H9 (cell line): ENCODE measurements at regions not wholly inside any gene's neighbourhood (a gene's known extent, or its start where the extent isn't known, plus 50 kb on each side); places are given as distances from the start of the nearest gene placed in this dataset.

Experiments
- DNase-seq: peaks from one replicate; pipeline ENCODE4 v3.0.0-alpha.2; 2017
- H2AFZ ChIP-seq: one replicate; pipeline ENCODE4 v1.6.1; 2013; ENCODE audit warnings: mild to moderate bottlenecking, low read length, control low read depth, moderate library complexity
- H2AK5ac ChIP-seq: 2 replicates; pipeline ENCODE4 v1.6.1; 2013; ENCODE audit warnings: low read length, control low read depth, mixed read lengths; ENCODE audit not compliant: insufficient read length
- H2BK120ac ChIP-seq: one replicate; pipeline ENCODE4 v1.6.1; 2013; ENCODE audit warnings: low read depth, mild to moderate bottlenecking, low read length, control low read depth, inconsistent platforms; ENCODE audit not compliant: poor library complexity, severe bottlenecking
- H2BK12ac ChIP-seq: 2 replicates; pipeline ENCODE4 v1.6.1; 2013; ENCODE audit warnings: low read length, control low read depth, mixed read lengths, low read depth; ENCODE audit not compliant: insufficient read length
- H2BK15ac ChIP-seq: 2 replicates; pipeline ENCODE4 v1.6.1; 2013; ENCODE audit warnings: low read depth, low read length, control low read depth
- H2BK20ac ChIP-seq: one replicate; pipeline ENCODE4 v1.6.1; 2013; ENCODE audit warnings: low read depth, mild to moderate bottlenecking, low read length, control low read depth, inconsistent platforms; ENCODE audit not compliant: poor library complexity, severe bottlenecking
- H2BK5ac ChIP-seq: 2 replicates; pipeline ENCODE4 v1.6.1; 2013; ENCODE audit warnings: low read length, control low read depth, mixed read lengths; ENCODE audit not compliant: insufficient read length
- H3K14ac ChIP-seq: 2 replicates; pipeline ENCODE4 v1.6.1; 2013; ENCODE audit warnings: low read length, control low read depth; ENCODE audit not compliant: insufficient read depth
- H3K18ac ChIP-seq: 2 replicates; pipeline ENCODE4 v1.6.1; 2013; ENCODE audit warnings: low read depth, mild to moderate bottlenecking, mixed read lengths, low read length, control low read depth; ENCODE audit not compliant: insufficient read length
- H3K23ac ChIP-seq: 2 replicates; pipeline ENCODE4 v1.6.1; 2013; ENCODE audit warnings: low read length, control low read depth, mixed read lengths, low read depth; ENCODE audit not compliant: insufficient read length
- H3K23me2 ChIP-seq: 2 replicates; pipeline ENCODE4 v1.6.1; 2013; ENCODE audit warnings: low read depth, mild to moderate bottlenecking, mixed read lengths, low read length, control low read depth; ENCODE audit not compliant: insufficient read length, poor library complexity, severe bottlenecking
- H3K27ac ChIP-seq: 2 replicates; pipeline ENCODE4 v1.5.1; 2013; ENCODE audit warnings: low read length, control low read depth, mixed read lengths, low read depth; ENCODE audit not compliant: insufficient read length
- H3K27me3 ChIP-seq: 2 replicates; pipeline ENCODE4 v1.6.1; 2013; ENCODE audit warnings: low read length, control low read depth, inconsistent platforms; ENCODE audit not compliant: insufficient read depth
- H3K4ac ChIP-seq: 2 replicates; pipeline ENCODE4 v1.6.1; 2013; ENCODE audit warnings: low read depth, mild to moderate bottlenecking, control low read depth, inconsistent platforms, low read length, moderate library complexity
- H3K4me1 ChIP-seq: 2 replicates; pipeline ENCODE4 v1.6.1; 2013; ENCODE audit warnings: low read length, control low read depth, inconsistent platforms; ENCODE audit not compliant: insufficient read depth
- H3K4me2 ChIP-seq: 2 replicates; pipeline ENCODE4 v1.6.1; 2013; ENCODE audit warnings: low read length, control low read depth, mixed read lengths; ENCODE audit not compliant: insufficient read length, insufficient read depth
- H3K56ac ChIP-seq: 2 replicates; pipeline ENCODE4 v1.6.1; 2013; ENCODE audit warnings: low read depth, mild to moderate bottlenecking, mixed read lengths, low read length, control low read depth; ENCODE audit not compliant: insufficient read length
- H3K79me1 ChIP-seq: 2 replicates; pipeline ENCODE4 v1.6.1; 2013; ENCODE audit warnings: low read depth, mild to moderate bottlenecking, moderate library complexity, low read length, control low read depth, inconsistent platforms; ENCODE audit not compliant: insufficient read depth, poor library complexity, severe bottlenecking
- H3K79me2 ChIP-seq: 2 replicates; pipeline ENCODE4 v1.6.1; 2013; ENCODE audit warnings: low read length, control low read depth, inconsistent platforms; ENCODE audit not compliant: insufficient read depth
- H3K9ac ChIP-seq: 2 replicates; pipeline ENCODE4 v1.6.1; 2013; ENCODE audit warnings: low read length, control low read depth, mixed read lengths; ENCODE audit not compliant: insufficient read length; ENCODE audit errors: extremely low read depth
- H3K9me3 ChIP-seq: one replicate; pipeline ENCODE4 v1.6.1; 2013; ENCODE audit warnings: low read depth, low read length, inconsistent platforms; ENCODE audit not compliant: control insufficient read depth
- H3T11ph ChIP-seq: one replicate; pipeline ENCODE4 v1.6.1; 2013; ENCODE audit warnings: mild to moderate bottlenecking, low read length, control low read depth, inconsistent platforms
- H4K20me1 ChIP-seq: one replicate; pipeline ENCODE4 v1.6.1; 2013; ENCODE audit not compliant: control insufficient read depth, insufficient read length, insufficient read depth
- H4K5ac ChIP-seq: 2 replicates; pipeline ENCODE4 v1.6.1; 2013; ENCODE audit warnings: low read depth, mild to moderate bottlenecking, mixed read lengths, low read length, control low read depth; ENCODE audit not compliant: insufficient read length
- H4K8ac ChIP-seq: replicated peaks from 2 replicates; pipeline ENCODE4 v1.6.1; 2013; ENCODE audit warnings: low read length, control low read depth, mixed read lengths, low read depth; ENCODE audit not compliant: insufficient read length
- H4K91ac ChIP-seq: 2 replicates; pipeline ENCODE4 v1.6.1; 2013; ENCODE audit warnings: low read depth, mild to moderate bottlenecking, moderate library complexity, mixed read lengths, low read length, control low read depth; ENCODE audit not compliant: insufficient read length
- H3K27ac Mint-ChIP-seq, 3 experiments: 2 replicates in 2 of 3; 3 replicates in 1 of 3; pipeline ENCODE4 v1.8.0; 2020 to 2021; ENCODE audit warnings: mixed read lengths in 3 of 3, mild to moderate bottlenecking in 1 of 3, moderate library complexity in 1 of 3
- H3K27me3 Mint-ChIP-seq: 2 replicates; pipeline ENCODE4 v1.8.0; 2021; ENCODE audit warnings: low read depth, mild to moderate bottlenecking, moderate library complexity, mixed read lengths
- H3K36me3 Mint-ChIP-seq, 3 experiments: 2 replicates in 2 of 3; 3 replicates in 1 of 3; pipeline ENCODE4 v1.8.0; 2020 to 2021; ENCODE audit warnings: low read depth in 3 of 3, mixed read lengths in 3 of 3; ENCODE audit not compliant: insufficient read depth in 1 of 3
- H3K4me1 Mint-ChIP-seq, 2 experiments: 2 replicates each; pipeline ENCODE4 v1.8.0; 2020; ENCODE audit warnings: mixed read lengths in 2 of 2
- H3K4me3 Mint-ChIP-seq, 2 experiments: 2 replicates in 1 of 2; 3 replicates in 1 of 2; pipeline ENCODE4 v1.8.0; 2020 to 2021; ENCODE audit warnings: mild to moderate bottlenecking in 2 of 2, mixed read lengths in 2 of 2, moderate library complexity in 1 of 2
- H3K9me3 Mint-ChIP-seq, 2 experiments: 2 replicates in 1 of 2; 3 replicates in 1 of 2; pipeline ENCODE4 v1.8.0; 2020; ENCODE audit warnings: mild to moderate bottlenecking in 2 of 2, mixed read lengths in 2 of 2, moderate library complexity in 1 of 2
- WGBS: extraction: QIAGEN DNeasy Blood & Tissue Kit; methylation state at CpG from one replicate; pipeline ENCODE4 v1.1.7; 2013; ENCODE audit warnings: missing lambda C conversion rate, low lambda C conversion rate, mixed read lengths; ENCODE audit not compliant: insufficient read length; ENCODE audit errors: extremely low coverage; 5-methylcytosine and 5-hydroxymethylcytosine counted together
- TF ChIP-seq, protein P1 (sequence below): fragments of 200-600 bp; sonication (generic); conservative IDR thresholded peaks from 3 replicates; pipeline ENCODE4 v1.8.0; 2021; ENCODE audit warnings: antibody characterized with exemption, mild to moderate bottlenecking

- WGBS = no CpG with 5 or more reads among the region's 3 CpGs
- Histone ChIP-seq H4K91ac (no peak overlapping the region), H3K4ac (no peak overlapping the region), H2BK5ac (no peak overlapping the region), H2BK15ac (no peak overlapping the region), H2BK120ac (no peak overlapping the region), H3K79me2 (no peaks in the 10 kb centered on the region), H3K79me1 (no peaks in the 10 kb centered on the region), H3K27me3 (no peaks in the 10 kb centered on the region), H3K56ac (no peak overlapping the region), H3K4me1 (no peaks in the 10 kb centered on the region), H3K4me2 (no peak overlapping the region), H2AK5ac (no peak overlapping the region), H3K18ac (no peak overlapping the region), H4K20me1 (no peaks in the 10 kb centered on the region), H4K5ac (no peak overlapping the region), H2BK20ac (no peak overlapping the region), H3K9ac (no peak overlapping the region), H4K8ac (no peak overlapping the region), H2BK12ac (no peak overlapping the region), H3K9me3 (no peaks in the 10 kb centered on the region), H3T11ph (no peak overlapping the region), H3K23me2 (no peaks in the 10 kb centered on the region), H3K27ac (no peak overlapping the region), H3K23ac (no peak overlapping the region), H3K14ac (no peak overlapping the region), H2AFZ (no peak overlapping the region)
- Mint-ChIP-seq H3K9me3 (no peaks in the 10 kb centered on the region), H3K4me1 (peaks cover 3 to 4% of the 10 kb centered on the region in 2 experiments; a peak in 2 of 4 replicates), H3K27ac (no peak overlapping the region; a peak in 1 of 7 replicates), H3K4me3 (no peak overlapping the region), H3K36me3 (no peaks in the 10 kb centered on the region), H3K27me3 (peaks cover 5% of the 10 kb centered on the region)
- DNase-seq = peak; percentile 8
- TF ChIP-seq, protein P1, sequence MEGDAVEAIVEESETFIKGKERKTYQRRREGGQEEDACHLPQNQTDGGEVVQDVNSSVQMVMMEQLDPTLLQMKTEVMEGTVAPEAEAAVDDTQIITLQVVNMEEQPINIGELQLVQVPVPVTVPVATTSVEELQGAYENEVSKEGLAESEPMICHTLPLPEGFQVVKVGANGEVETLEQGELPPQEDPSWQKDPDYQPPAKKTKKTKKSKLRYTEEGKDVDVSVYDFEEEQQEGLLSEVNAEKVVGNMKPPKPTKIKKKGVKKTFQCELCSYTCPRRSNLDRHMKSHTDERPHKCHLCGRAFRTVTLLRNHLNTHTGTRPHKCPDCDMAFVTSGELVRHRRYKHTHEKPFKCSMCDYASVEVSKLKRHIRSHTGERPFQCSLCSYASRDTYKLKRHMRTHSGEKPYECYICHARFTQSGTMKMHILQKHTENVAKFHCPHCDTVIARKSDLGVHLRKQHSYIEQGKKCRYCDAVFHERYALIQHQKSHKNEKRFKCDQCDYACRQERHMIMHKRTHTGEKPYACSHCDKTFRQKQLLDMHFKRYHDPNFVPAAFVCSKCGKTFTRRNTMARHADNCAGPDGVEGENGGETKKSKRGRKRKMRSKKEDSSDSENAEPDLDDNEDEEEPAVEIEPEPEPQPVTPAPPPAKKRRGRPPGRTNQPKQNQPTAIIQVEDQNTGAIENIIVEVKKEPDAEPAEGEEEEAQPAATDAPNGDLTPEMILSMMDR = no peak
These were observed 95.7 kb upstream of the ESRRB start for GRCh38 chr14:76280221-76280620.
